Gastroesophageal sphincter (tissue), 4 donors: ENCODE measurements at regions not wholly inside any gene's neighbourhood (a gene's known extent, or its start where the extent isn't known, plus 50 kb on each side); places are given as distances from the start of the nearest gene placed in this dataset.

Experiments used
- ATAC-seq: fragments of 150-250 bp; one replicate; pipeline ENCODE4 v1.9.1; 2016; ENCODE audit warnings: mild to moderate bottlenecking, moderate library complexity
- H3K27ac ChIP-seq, 4 donors: fragments of 200-600 bp; sonication (generic) in 3 of 4; 1 replicate in 3 of 4; 2 replicates in 1 of 4; pipeline ENCODE4 v1.5.1; 2016 to 2019
- H3K27me3 ChIP-seq: fragments of 200-600 bp; sonication (generic); one replicate; pipeline ENCODE4 v1.5.1; 2019
- H3K36me3 ChIP-seq, 2 donors: fragments of 200-600 bp; sonication (generic); one replicate each; pipeline ENCODE4 v1.5.1; 2019; ENCODE audit warnings: control low read depth in 1 of 2
- H3K4me1 ChIP-seq, 3 donors: fragments of 200-600 bp; sonication (generic); 1 replicate in 2 of 3; 2 replicates in 1 of 3; pipeline ENCODE4 v1.5.1; 2016 to 2019; ENCODE audit warnings: control low read depth in 2 of 3
- H3K4me3 ChIP-seq, 2 donors: fragments of 200-600 bp; sonication (generic); one replicate each; pipeline ENCODE4 v1.5.1; 2019; ENCODE audit warnings: mild to moderate bottlenecking in 1 of 2, moderate library complexity in 1 of 2
- H3K9me3 ChIP-seq, 3 donors: fragments of 200-600 bp; sonication (generic); one replicate each; pipeline ENCODE4 v1.5.1; 2017 to 2019; ENCODE audit warnings: control low read depth in 2 of 3
- CTCF ChIP-seq, 4 experiments: fragments of 200-600 bp in 2 of 4; fragments of 450-650 bp in 2 of 4; sonication (generic) in 1 of 4; IDR thresholded peaks; one replicate each; pipeline ENCODE4 v1.5.1; 2017 to 2019; ENCODE audit warnings: antibody characterized with exemption in 4 of 4, mild to moderate bottlenecking in 2 of 4, moderate library complexity in 2 of 4
- EP300 ChIP-seq: sonication (generic); formaldehyde crosslinking; IDR thresholded peaks from one replicate; pipeline ENCODE4 v1.6.1; 2017; ENCODE audit warnings: antibody characterized with exemption, mild to moderate bottlenecking
- POLR2A ChIP-seq, 2 donors: fragments of 450-650 bp; IDR thresholded peaks; one replicate each; pipeline ENCODE4 v1.6.1; 2017; ENCODE audit warnings: antibody characterized with exemption in 2 of 2, mild to moderate bottlenecking in 2 of 2, moderate library complexity in 1 of 2
- POLR2AphosphoS5 ChIP-seq: sonication (generic); formaldehyde crosslinking; IDR thresholded peaks from one replicate; pipeline ENCODE4 v1.6.1; 2017; ENCODE audit warnings: antibody characterized with exemption
- WGBS, 2 donors: methylation state at CpG; one replicate each; pipeline ENCODE4 v1.1.5; 2018; ENCODE audit warnings: low coverage in 1 of 2; 5-methylcytosine and 5-hydroxymethylcytosine counted together

DNA sequence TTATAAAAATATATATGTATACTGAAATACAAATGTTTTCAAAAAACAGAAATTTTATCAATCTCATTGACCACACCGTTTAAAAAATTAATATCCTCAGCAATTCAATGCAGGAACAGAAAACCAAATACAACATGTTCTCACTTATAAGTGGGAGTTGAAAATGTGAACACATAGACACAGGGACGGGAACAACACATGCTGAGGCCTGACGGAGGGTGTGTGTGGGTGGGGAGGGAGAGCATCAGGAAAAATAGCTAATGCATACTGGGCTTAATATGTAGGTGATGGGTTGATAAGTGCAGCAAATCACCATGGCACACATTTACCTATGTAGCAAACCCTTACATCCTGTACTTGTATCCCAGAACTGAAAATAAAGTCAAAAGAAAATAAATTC, 409.5 kb downstream of the MLLT3 start:
- Histone ChIP-seq H3K27ac (no peak overlapping the region), H3K4me1 (no peaks in the 10 kb centered on the region), H3K27me3 (no peaks in the 10 kb centered on the region), H3K36me3 (no peaks in the 10 kb centered on the region), H3K9me3 (no peaks in the 10 kb centered on the region), H3K4me3 (no peak overlapping the region)
- WGBS, 2 donors = 74 to 84% methylated on average over 3 of the region's 3 CpGs
- no peak for TF ChIP-seq CTCF (IDR thresholded peaks at IDR 0.05)
- TF ChIP-seq EP300 = no peak
- no peak for TF ChIP-seq POLR2AphosphoS5
- no peak for TF ChIP-seq POLR2A (IDR thresholded peaks at IDR 0.05)
- no peak for ATAC-seq

GRCh38 chr9:20209391-20210340, 412.6 kb downstream of the MLLT3 start:
- TF ChIP-seq EP300 (no peak), CTCF (IDR thresholded peaks at IDR 0.05) (no peak), POLR2A (IDR thresholded peaks at IDR 0.05) (no peak)
- WGBS, 2 donors = 78 to 84% methylated on average over 3 to 7 of the region's 7 CpGs
- ATAC-seq = no peak

GRCh38 chr9:20208961-20209371, 413.3 kb downstream of the MLLT3 start:
- Histone ChIP-seq H3K4me3 (no peak overlapping the region), H3K27me3 (no peaks in the 10 kb centered on the region), H3K9me3 (no peaks in the 10 kb centered on the region), H3K4me1 (no peaks in the 10 kb centered on the region), H3K36me3 (no peaks in the 10 kb centered on the region), H3K27ac (no peak overlapping the region)
- WGBS, 2 donors = 100% methylated on average over 1 of the region's 1 CpG
- no peak for TF ChIP-seq EP300
- TF ChIP-seq CTCF (IDR thresholded peaks at IDR 0.05) = no peak
- no peak for TF ChIP-seq POLR2AphosphoS5
- TF ChIP-seq POLR2A (IDR thresholded peaks at IDR 0.05) = no peak
- ATAC-seq = no peak

More at GRCh38 chr9:20209391-20210340, 412.6 kb downstream of the MLLT3 start:
- Histone ChIP-seq H3K27me3 (no peaks in the 10 kb centered on the region), H3K27ac (no peak overlapping the region), H3K4me1 (no peaks in the 10 kb centered on the region), H3K36me3 (no peaks in the 10 kb centered on the region), H3K9me3 (no peaks in the 10 kb centered on the region), H3K4me3 (no peak overlapping the region)

GRCh38 chr9:20208226-20208625, 414.1 kb downstream of the MLLT3 start:
- TF ChIP-seq EP300 (no peak), POLR2AphosphoS5 (no peak), CTCF (IDR thresholded peaks at IDR 0.05) (no peak), POLR2A (IDR thresholded peaks at IDR 0.05) (no peak)
- ATAC-seq = no peak
- 80 to 97% methylated on average over 5 of the region's 5 CpGs for WGBS, 2 donors

GRCh38 chr9:20207176-20207575, 415.1 kb downstream of the MLLT3 start:
- no peak overlapping the region for H3K4me3 ChIP-seq
- H3K27me3 ChIP-seq = no peaks in the 10 kb centered on the region
- TF ChIP-seq EP300 (no peak), CTCF (IDR thresholded peaks at IDR 0.05) (no peak), POLR2A (IDR thresholded peaks at IDR 0.05) (no peak), POLR2AphosphoS5 (no peak)
- no peaks in the 10 kb centered on the region for H3K9me3 ChIP-seq
- no peak overlapping the region for H3K27ac ChIP-seq
- H3K4me1 ChIP-seq = no peaks in the 10 kb centered on the region
- WGBS, 2 donors = 57 to 73% methylated on average over 1 of the region's 1 CpG
- H3K36me3 ChIP-seq = no peaks in the 10 kb centered on the region
- ATAC-seq = no peak

More at GRCh38 chr9:20208226-20208625, 414.1 kb downstream of the MLLT3 start:
- H3K27ac ChIP-seq = no peak overlapping the region
- H3K9me3 ChIP-seq = no peaks in the 10 kb centered on the region
- H3K27me3 ChIP-seq = no peaks in the 10 kb centered on the region
- no peak overlapping the region for H3K4me3 ChIP-seq
- no peaks in the 10 kb centered on the region for H3K36me3 ChIP-seq
- no peaks in the 10 kb centered on the region for H3K4me1 ChIP-seq
